ENCODE measurements at regions not wholly inside any gene's neighbourhood (a gene's known extent, or its start where the extent isn't known, plus 50 kb on each side); places are given as distances from the start of the nearest gene placed in this dataset.
"Not testable (repeated sequence)": the region's sequence is repeated elsewhere in the genome, so short reads cannot be mapped to it uniquely, and the experiment has no call there.

DNA sequence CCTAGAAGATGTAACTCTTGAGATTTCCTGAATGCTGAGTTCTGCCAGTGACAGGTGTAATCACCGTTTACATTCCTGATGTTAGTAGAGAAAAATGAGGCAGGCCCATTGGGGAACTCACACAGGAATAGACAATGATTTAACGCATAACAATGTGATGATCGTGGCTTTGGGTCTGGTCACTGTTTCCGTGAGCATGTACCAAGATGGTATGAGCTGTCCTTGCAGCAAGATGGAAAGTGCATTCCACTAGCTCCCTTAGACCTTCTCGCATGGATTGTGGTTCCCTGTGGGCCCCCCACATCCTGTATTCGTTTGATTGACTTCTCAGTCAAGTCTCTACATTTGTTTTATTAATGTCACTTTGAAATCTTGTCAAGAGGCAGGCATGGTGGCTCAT, 124.0 kb upstream of the DAP start:
- DNase-seq, result no peak
- H3K36me3 ChIP-seq (ENCODE audit: control insufficient read depth in 1 of 2, insufficient read depth in 2 of 2, low read length in 1 of 2), result no peaks in the 10 kb centered on the region
- H3K9me3 ChIP-seq (ENCODE audit: control insufficient read depth, low read length), result no peaks in the 10 kb centered on the region
- no peak overlapping the region for H3K4me3 ChIP-seq (ENCODE audit: low read length in 2 of 2)
- intact Hi-C loops (cut with DNase I), result no loop called here
- WGBS, 2 donors, result 67 to 71% methylated on average over 6 of the region's 6 CpGs
- no peak for ATAC-seq (ENCODE audit: low FRiP score)
- H3K4me1 ChIP-seq (ENCODE audit: control insufficient read depth in 1 of 2, insufficient read depth in 2 of 2, low read length in 2 of 2), result no peaks in the 10 kb centered on the region
- H3K27ac ChIP-seq (ENCODE audit: low read depth in 1 of 2, low read length in 2 of 2), result no peak overlapping the region
- H3K27me3 ChIP-seq (ENCODE audit: control insufficient read depth in 1 of 2, insufficient read depth in 2 of 2, low read length in 1 of 2), result peaks cover 0 to 2% of the 10 kb centered on the region in 2 donors

GRCh38 chr5:10883945-10884344, 122.9 kb upstream of the DAP start:
- WGBS, 2 donors, result 83% methylated on average over 2 of the region's 2 CpGs
- H3K4me1 ChIP-seq (ENCODE audit: control insufficient read depth in 1 of 2, insufficient read depth in 2 of 2, low read length in 2 of 2); ATAC-seq (ENCODE audit: low FRiP score); H3K4me3 ChIP-seq (ENCODE audit: low read length in 2 of 2); DNase-seq; H3K27me3 ChIP-seq (ENCODE audit: control insufficient read depth in 1 of 2, insufficient read depth in 2 of 2, low read length in 1 of 2); H3K9me3 ChIP-seq (ENCODE audit: control insufficient read depth, low read length); H3K36me3 ChIP-seq (ENCODE audit: control insufficient read depth in 1 of 2, insufficient read depth in 2 of 2, low read length in 1 of 2); intact Hi-C loops (cut with DNase I); H3K27ac ChIP-seq (ENCODE audit: low read depth in 1 of 2, low read length in 2 of 2): not testable (repeated sequence)

DNA sequence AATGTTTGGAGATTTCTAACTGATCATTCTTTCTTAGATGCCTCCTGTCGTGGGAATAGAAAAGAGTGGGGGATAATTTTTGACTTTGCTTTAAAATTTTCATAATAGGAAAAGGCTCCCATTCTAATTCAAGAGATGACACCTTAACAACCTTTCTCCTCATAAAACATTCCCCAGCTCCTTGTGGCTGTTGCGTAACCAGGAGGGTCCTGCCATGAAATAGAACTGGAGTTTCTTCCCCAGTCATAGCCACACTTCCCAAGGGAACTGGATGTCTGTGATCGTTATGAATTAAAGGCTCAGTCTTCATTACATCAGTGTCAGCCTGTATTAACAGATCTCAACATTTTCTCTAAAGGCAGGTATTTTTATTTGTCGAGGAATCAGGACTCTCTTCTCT, 119.9 kb upstream of the DAP start:
- Histone ChIP-seq H3K4me1 (ENCODE audit: control insufficient read depth in 1 of 2, insufficient read depth in 2 of 2, low read length in 2 of 2) (no peaks in the 10 kb centered on the region), H3K27me3 (ENCODE audit: control insufficient read depth in 1 of 2, insufficient read depth in 2 of 2, low read length in 1 of 2) (peaks cover 0 to 2% of the 10 kb centered on the region in 2 donors), H3K9me3 (ENCODE audit: control insufficient read depth, low read length) (no peaks in the 10 kb centered on the region), H3K27ac (ENCODE audit: low read depth in 1 of 2, low read length in 2 of 2) (no peak overlapping the region), H3K36me3 (ENCODE audit: control insufficient read depth in 1 of 2, insufficient read depth in 2 of 2, low read length in 1 of 2) (no peaks in the 10 kb centered on the region), H3K4me3 (ENCODE audit: low read length in 2 of 2) (no peak overlapping the region)
- 41 to 53% methylated on average over 4 of the region's 4 CpGs for WGBS, 2 donors
- intact Hi-C loops (cut with DNase I), result no loop called here
- ATAC-seq (ENCODE audit: low FRiP score) (no peak), DNase-seq (no peak)

GRCh38 chr5:10876996-10877395, 116.0 kb upstream of the DAP start:
- ATAC-seq (ENCODE audit: low FRiP score); H3K27ac ChIP-seq (ENCODE audit: low read depth in 1 of 2, low read length in 2 of 2); H3K4me1 ChIP-seq (ENCODE audit: control insufficient read depth in 1 of 2, insufficient read depth in 2 of 2, low read length in 2 of 2); DNase-seq; H3K27me3 ChIP-seq (ENCODE audit: control insufficient read depth in 1 of 2, insufficient read depth in 2 of 2, low read length in 1 of 2); H3K4me3 ChIP-seq (ENCODE audit: low read length in 2 of 2); H3K9me3 ChIP-seq (ENCODE audit: control insufficient read depth, low read length); intact Hi-C loops (cut with DNase I); H3K36me3 ChIP-seq (ENCODE audit: control insufficient read depth in 1 of 2, insufficient read depth in 2 of 2, low read length in 1 of 2): not testable (repeated sequence)
- WGBS, 2 donors, result 84% methylated on average over 4 of the region's 4 CpGs

- Histone ChIP-seq H3K36me3 (ENCODE audit: control insufficient read depth in 1 of 2, insufficient read depth in 2 of 2, low read length in 1 of 2) (no peaks in the 10 kb centered on the region), H3K27me3 (ENCODE audit: control insufficient read depth in 1 of 2, insufficient read depth in 2 of 2, low read length in 1 of 2) (peaks cover 2 to 3% of the 10 kb centered on the region in 2 donors), H3K4me3 (ENCODE audit: low read length in 2 of 2) (no peak overlapping the region), H3K4me1 (ENCODE audit: control insufficient read depth in 1 of 2, insufficient read depth in 2 of 2, low read length in 2 of 2) (no peaks in the 10 kb centered on the region), H3K27ac (ENCODE audit: low read depth in 1 of 2, low read length in 2 of 2) (no peak overlapping the region), H3K9me3 (ENCODE audit: control insufficient read depth, low read length) (no peaks in the 10 kb centered on the region)
- peak in 1 of 2 donors; percentile 73 for DNase-seq
- intact Hi-C loops (cut with DNase I), result no loop called here
- WGBS, 2 donors, result 12 to 19% methylated on average over 9 of the region's 9 CpGs
- ATAC-seq (ENCODE audit: low FRiP score), result no peak
Observed at GRCh38 chr5:10876006-10876744, 115.1 kb upstream of the DAP start.

GRCh38 chr5:10875201-10875768, 114.3 kb upstream of the DAP start:
- ATAC-seq (ENCODE audit: low FRiP score), result no peak
- WGBS, 2 donors, result 86 to 87% methylated on average over 10 of the region's 10 CpGs
- no peak for DNase-seq
- H3K36me3 ChIP-seq (ENCODE audit: control insufficient read depth in 1 of 2, insufficient read depth in 2 of 2, low read length in 1 of 2), result no peaks in the 10 kb centered on the region
- intact Hi-C loops (cut with DNase I), result no loop called here
- H3K27me3 ChIP-seq (ENCODE audit: control insufficient read depth in 1 of 2, insufficient read depth in 2 of 2, low read length in 1 of 2), result peaks cover under 1 to 3% of the 10 kb centered on the region in 2 donors
- H3K9me3 ChIP-seq (ENCODE audit: control insufficient read depth, low read length), result no peaks in the 10 kb centered on the region
- no peaks in the 10 kb centered on the region for H3K4me1 ChIP-seq (ENCODE audit: control insufficient read depth in 1 of 2, insufficient read depth in 2 of 2, low read length in 2 of 2)
- H3K27ac ChIP-seq (ENCODE audit: low read depth in 1 of 2, low read length in 2 of 2), result no peak overlapping the region
- H3K4me3 ChIP-seq (ENCODE audit: low read length in 2 of 2), result no peak overlapping the region

- intact Hi-C loops (cut with DNase I), result no loop called here
- H3K9me3 ChIP-seq (ENCODE audit: control insufficient read depth, low read length), result no peaks in the 10 kb centered on the region
- whole genome bisulfite sequencing, 2 donors, result 70 to 73% methylated on average over 7 of the region's 7 CpGs
- DNase-seq (no peak), ATAC-seq (ENCODE audit: low FRiP score) (no peak)
- H3K27me3 ChIP-seq (ENCODE audit: control insufficient read depth in 1 of 2, insufficient read depth in 2 of 2, low read length in 1 of 2), result peaks cover 1 to 3% of the 10 kb centered on the region in 2 donors
- H3K27ac ChIP-seq (ENCODE audit: low read depth in 1 of 2, low read length in 2 of 2), result no peak overlapping the region
- H3K36me3 ChIP-seq (ENCODE audit: control insufficient read depth in 1 of 2, insufficient read depth in 2 of 2, low read length in 1 of 2), result no peaks in the 10 kb centered on the region
- no peak overlapping the region for H3K4me3 ChIP-seq (ENCODE audit: low read length in 2 of 2)
- no peaks in the 10 kb centered on the region for H3K4me1 ChIP-seq (ENCODE audit: control insufficient read depth in 1 of 2, insufficient read depth in 2 of 2, low read length in 2 of 2)
Observed at GRCh38 chr5:10874541-10874940, 113.5 kb upstream of the DAP start.

- DNase-seq (no peak), ATAC-seq (ENCODE audit: low FRiP score) (no peak)
- Histone ChIP-seq H3K9me3 (ENCODE audit: control insufficient read depth, low read length) (no peaks in the 10 kb centered on the region), H3K27me3 (ENCODE audit: control insufficient read depth in 1 of 2, insufficient read depth in 2 of 2, low read length in 1 of 2) (peaks cover 1 to 3% of the 10 kb centered on the region in 2 donors), H3K36me3 (ENCODE audit: control insufficient read depth in 1 of 2, insufficient read depth in 2 of 2, low read length in 1 of 2) (no peaks in the 10 kb centered on the region), H3K27ac (ENCODE audit: low read depth in 1 of 2, low read length in 2 of 2) (no peak overlapping the region), H3K4me1 (ENCODE audit: control insufficient read depth in 1 of 2, insufficient read depth in 2 of 2, low read length in 2 of 2) (no peaks in the 10 kb centered on the region), H3K4me3 (ENCODE audit: low read length in 2 of 2) (no peak overlapping the region)
- intact Hi-C loops (cut with DNase I), result no loop called here
- 34 to 57% methylated on average over 11 of the region's 11 CpGs for WGBS, 2 donors
Observed at GRCh38 chr5:10870791-10871190, 109.8 kb upstream of the DAP start.

GRCh38 chr5:10868956-10869355, 107.9 kb upstream of the DAP start:
- Histone ChIP-seq H3K36me3 (ENCODE audit: control insufficient read depth in 1 of 2, insufficient read depth in 2 of 2, low read length in 1 of 2) (no peaks in the 10 kb centered on the region), H3K9me3 (ENCODE audit: control insufficient read depth, low read length) (no peaks in the 10 kb centered on the region), H3K4me1 (ENCODE audit: control insufficient read depth in 1 of 2, insufficient read depth in 2 of 2, low read length in 2 of 2) (no peaks in the 10 kb centered on the region), H3K27ac (ENCODE audit: low read depth in 1 of 2, low read length in 2 of 2) (no peak overlapping the region), H3K27me3 (ENCODE audit: control insufficient read depth in 1 of 2, insufficient read depth in 2 of 2, low read length in 1 of 2) (peaks cover 0 to 1% of the 10 kb centered on the region in 2 donors), H3K4me3 (ENCODE audit: low read length in 2 of 2) (no peak overlapping the region)
- ATAC-seq (ENCODE audit: low FRiP score), result no peak
- 12 to 20% methylated on average over 7 of the region's 7 CpGs for WGBS, 2 donors
- DNase-seq, result no peak
- intact Hi-C loops (cut with DNase I), result no loop called here
